ENCODE measurements at regions not wholly inside any gene's neighbourhood (a gene's known extent, or its start where the extent isn't known, plus 50 kb on each side); places are given as distances from the start of the nearest gene placed in this dataset.
"Not testable (repeated sequence)": the region's sequence is repeated elsewhere in the genome, so short reads cannot be mapped to it uniquely, and the experiment has no call there.

DNA sequence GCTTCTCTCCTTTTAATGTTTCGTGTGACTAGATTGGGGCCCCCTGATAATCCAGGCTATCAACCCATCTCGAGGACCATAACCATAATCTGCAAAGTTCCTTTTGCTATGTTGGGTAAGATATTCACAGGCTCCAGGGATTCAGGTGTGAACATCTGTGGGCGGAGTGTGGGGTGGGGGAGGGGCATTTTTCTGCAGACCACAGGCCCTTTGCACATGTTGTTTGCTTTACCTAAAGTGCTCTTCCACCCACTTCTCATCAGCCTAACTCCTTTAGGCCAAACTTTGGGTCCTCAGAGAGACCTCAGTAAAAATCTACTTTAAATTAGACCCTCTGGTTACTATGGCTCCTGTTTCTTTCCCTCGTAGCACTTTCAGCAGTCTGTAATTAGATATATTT lies 284.4 kb downstream of the WDR11 start:
- no peak for DNase-seq (ENCODE audit: low spot score)

GRCh38 chr10:121137533-121137932 lies 286.4 kb downstream of the WDR11 start:
- DNase-seq (ENCODE audit: low spot score): no peak

- DNase-seq (ENCODE audit: low spot score): no peak
Observed at GRCh38 chr10:121138112-121138860, 287.1 kb downstream of the WDR11 start.

- no peak for DNase-seq (ENCODE audit: low spot score)
Observed at GRCh38 chr10:121138918-121139317, 287.8 kb downstream of the WDR11 start.

DNA sequence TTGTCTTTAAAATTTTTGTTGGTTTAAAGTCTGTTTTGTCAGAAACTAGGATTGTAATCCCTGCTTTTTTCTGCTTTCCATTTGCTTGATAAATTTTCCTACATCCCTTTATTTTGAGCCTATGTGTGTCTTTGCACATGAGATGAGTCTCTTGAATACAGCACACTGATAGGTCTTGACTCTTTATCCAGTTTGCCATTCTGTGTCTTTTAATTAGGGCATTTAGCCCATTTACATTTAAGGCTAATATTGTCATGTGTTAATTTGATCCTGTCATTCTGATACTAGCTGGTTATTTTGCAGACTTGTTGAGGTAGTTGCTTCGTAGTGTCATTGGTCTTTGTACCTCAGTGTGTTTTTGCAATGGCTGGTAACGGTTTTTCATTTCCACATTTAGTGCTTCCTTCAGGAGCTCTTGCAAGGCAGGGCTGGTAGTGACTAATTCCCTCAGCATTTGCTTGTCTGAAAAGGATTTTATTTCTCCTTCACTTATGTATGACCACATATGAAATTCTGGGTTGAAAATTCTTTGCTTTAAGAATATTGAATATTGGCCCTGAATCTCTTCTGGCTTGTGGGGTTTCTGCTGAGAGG lies 294.7 kb downstream of the WDR11 start:
- not testable (repeated sequence) for DNase-seq (ENCODE audit: low spot score)

GRCh38 chr10:121148921-121149320 lies 297.8 kb downstream of the WDR11 start:
- no peak for DNase-seq (ENCODE audit: low spot score)

- no peak for DNase-seq (ENCODE audit: low spot score)
Observed at GRCh38 chr10:121152033-121152432, 300.9 kb downstream of the WDR11 start.

GRCh38 chr10:121152935-121153334 lies 301.8 kb downstream of the WDR11 start:
- no peak for DNase-seq (ENCODE audit: low spot score)

DNA sequence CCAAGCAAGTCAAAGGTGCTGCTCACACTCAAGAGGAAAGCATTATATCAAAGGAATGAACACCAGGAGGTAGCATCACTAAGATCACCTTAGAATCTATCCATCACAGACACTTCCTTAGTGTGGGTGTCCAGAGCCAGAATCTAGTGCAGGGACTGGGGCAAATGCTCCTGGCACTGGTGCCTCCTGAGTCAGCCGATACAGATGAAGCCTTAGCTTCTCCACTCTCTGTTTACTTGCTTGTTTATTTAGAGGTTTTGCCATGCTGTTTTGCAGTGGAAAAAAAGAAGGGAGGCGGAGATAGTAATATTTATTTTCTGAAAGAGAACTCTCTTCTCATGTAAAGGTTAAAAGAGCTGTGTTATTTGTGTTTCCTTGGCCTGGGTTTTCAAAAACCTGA lies 303.1 kb downstream of the WDR11 start:
- DNase-seq (ENCODE audit: low spot score): no peak

GRCh38 chr10:121154846-121155245 lies 303.7 kb downstream of the WDR11 start:
- DNase-seq (ENCODE audit: low spot score): no peak

GRCh38 chr10:121155742-121156474 lies 304.7 kb downstream of the WDR11 start:
- no peak for DNase-seq (ENCODE audit: low spot score)

DNA sequence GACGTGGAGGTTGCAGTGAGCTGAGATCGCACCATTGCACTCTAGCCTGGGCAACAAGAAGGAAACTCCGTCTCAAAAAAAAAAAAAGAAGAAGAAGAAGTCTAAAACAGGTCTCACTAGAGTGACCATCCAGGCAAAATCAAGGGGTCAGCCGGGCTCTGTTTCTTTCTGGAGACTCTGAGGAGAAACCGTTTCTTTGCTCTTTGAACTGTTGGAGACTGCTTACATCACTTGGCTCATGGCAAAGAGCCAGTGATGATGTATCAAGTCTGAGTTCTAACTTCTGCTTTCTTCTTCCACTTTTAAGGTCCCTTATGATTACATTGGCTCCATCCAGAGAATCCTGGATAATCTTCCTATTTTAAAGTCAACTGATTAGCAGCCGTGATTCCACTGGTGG lies 306.8 kb downstream of the WDR11 start:
- peak; percentile 7 for DNase-seq (ENCODE audit: low spot score)

- DNase-seq (ENCODE audit: low spot score): no peak
Observed at GRCh38 chr10:121158988-121159579, 307.9 kb downstream of the WDR11 start.

DNA sequence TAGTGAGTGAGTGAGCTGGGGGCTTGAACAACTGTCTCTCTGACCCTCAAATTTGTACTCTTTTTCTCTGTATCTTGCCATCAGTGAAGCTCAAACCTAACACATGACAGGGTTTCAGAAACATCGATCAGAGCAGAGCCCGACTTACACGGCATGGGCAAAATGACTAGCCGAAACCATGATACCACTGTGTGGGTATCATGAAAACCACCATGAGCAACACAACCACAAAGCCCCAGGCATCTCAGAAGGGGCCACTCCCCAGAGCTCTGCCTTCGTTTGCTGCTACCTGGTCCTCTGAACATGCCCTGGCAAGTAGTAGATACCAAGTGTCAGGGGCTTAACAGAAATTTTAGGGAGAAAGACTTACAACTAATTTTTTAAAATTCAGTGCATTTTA lies 308.5 kb downstream of the WDR11 start:
- DNase-seq (ENCODE audit: low spot score): no peak

GRCh38 chr10:121165276-121165675 lies 314.1 kb downstream of the WDR11 start:
- DNase-seq (ENCODE audit: low spot score): no peak

DNA sequence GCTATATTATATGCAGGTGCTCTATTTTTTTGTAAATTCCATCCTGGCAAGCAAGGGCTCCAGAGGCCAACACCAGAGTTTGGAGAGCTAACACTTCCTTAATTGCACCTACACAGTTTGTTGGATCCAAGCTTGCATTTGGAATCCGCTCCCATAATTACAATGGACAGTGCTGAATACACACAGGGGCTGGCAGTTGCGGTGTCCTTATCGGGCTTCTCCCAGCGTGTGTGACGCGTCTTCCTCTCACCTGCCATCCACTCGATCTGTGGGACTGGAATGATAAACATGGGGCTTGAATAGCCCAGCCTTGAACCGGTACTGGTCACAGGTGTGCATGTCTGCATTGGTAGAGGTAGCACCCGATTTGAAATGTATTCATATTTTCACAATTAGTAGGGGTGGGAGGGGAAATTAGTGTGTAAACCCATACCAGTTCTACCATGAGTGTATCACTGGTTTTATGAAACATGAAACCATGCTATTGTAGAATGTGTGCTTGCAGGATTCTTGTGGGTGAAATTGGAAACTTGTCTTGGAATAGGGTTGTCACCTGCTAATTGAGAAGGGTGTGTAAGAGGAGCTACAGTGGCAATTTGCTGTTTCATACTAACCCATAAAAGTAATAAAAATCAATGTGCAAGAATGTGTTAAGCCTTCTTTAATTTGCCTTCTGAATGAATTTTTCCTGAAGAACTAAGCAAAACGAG lies 316.5 kb downstream of the WDR11 start:
- no peak for DNase-seq (ENCODE audit: low spot score)

- DNase-seq (ENCODE audit: low spot score): no peak
Observed at GRCh38 chr10:121168545-121169216, 317.5 kb downstream of the WDR11 start.

DNA sequence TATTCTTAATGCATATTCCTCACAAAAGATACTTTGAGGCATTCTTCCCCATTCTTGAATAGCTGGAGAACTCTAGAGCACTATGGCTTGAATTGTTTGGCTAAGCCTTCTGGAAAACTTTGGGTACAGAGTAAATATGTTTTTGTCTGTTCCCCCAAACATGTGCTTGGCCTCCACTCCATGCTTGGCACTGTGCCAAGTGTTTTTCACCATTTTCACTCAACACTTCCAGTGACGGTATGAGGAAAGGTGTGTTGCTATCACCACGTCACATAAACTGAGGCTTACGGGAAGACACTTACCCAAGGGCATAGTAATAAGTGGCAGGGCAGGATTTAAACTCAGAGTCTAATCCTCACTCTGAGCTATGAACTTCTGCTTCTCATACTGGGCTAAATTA lies 318.2 kb downstream of the WDR11 start:
- DNase-seq (ENCODE audit: low spot score): no peak

DNA sequence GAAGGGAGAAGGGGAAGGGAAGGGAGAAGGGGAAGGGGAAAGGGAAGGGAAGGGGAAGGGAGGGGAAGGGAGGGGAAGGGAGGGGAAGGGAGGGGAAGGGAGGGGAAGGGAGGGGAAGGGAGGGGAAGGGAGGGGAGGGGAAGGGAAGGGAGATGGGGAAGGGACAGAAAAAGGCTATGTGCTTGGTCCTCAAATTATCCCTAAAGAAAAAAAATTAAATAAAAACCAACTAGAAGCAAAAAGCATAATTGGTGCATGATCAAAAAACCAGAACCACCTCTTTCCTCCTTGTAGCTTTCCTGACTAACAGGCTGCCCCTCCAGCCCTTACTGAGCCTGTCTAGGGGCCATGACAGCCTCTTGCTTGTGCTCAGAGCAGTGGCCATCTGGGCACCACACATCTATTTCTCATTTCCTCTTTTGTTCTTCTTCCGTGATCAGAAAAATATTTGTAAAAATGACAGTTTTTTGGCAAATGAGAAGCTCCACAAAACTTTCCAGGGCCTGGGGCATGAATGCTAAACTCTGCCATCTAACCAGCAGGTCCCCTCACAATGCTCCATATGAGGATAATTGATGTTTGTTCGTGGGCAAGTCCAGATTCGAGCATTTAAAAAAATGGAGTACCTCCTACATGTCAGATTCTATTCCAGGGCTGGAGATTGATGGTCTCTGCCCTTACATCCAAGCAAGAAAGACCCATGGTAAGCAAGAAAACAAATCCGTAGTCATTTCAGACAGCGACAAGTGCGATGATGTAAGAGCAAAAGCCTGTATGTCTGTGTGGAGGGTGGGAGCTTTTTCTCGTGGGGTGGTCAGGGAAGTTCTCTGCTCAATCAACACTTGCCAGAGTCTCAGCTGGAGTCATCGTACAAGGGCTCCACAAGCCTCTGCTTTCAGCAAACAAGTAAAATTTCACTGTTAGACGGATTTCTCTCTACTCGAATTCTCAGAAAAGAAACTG lies 320.9 kb downstream of the WDR11 start:
- no peak for DNase-seq (ENCODE audit: low spot score)

GRCh38 chr10:121179006-121179405 lies 327.8 kb downstream of the WDR11 start:
- no peak for DNase-seq (ENCODE audit: low spot score)
